Fibroblast of lung (primary cell): ENCODE measurements at regions not wholly inside any gene's neighbourhood (a gene's known extent, or its start where the extent isn't known, plus 50 kb on each side); places are given as distances from the start of the nearest gene placed in this dataset.

Source experiments
- DNase-seq, 2 donors: peaks; one replicate each; pipeline versions ENCODE4 v3.0.0 to v3.0.0-alpha.2; 2010; ENCODE audit warnings: low read depth in 2 of 2
- H2AFZ ChIP-seq: 2 replicates; pipeline ENCODE4 v1.5.1; 2012; ENCODE audit warnings: low read length, control low read depth, inconsistent platforms
- H3K27ac ChIP-seq: 2 replicates; pipeline ENCODE4 v1.5.1; 2011; ENCODE audit warnings: low read length, control low read depth; ENCODE audit not compliant: insufficient read depth
- H3K27me3 ChIP-seq: 2 replicates; pipeline ENCODE4 v1.5.1; 2011; ENCODE audit warnings: mild to moderate bottlenecking, low read length; ENCODE audit not compliant: control insufficient read depth, insufficient read depth
- H3K36me3 ChIP-seq: 2 replicates; pipeline ENCODE4 v1.5.1; 2011; ENCODE audit warnings: low read length; ENCODE audit not compliant: control insufficient read depth, insufficient read depth
- H3K4me1 ChIP-seq: 2 replicates; pipeline ENCODE4 v1.5.1; 2011; ENCODE audit warnings: low read length; ENCODE audit not compliant: control insufficient read depth, insufficient read depth; ENCODE audit errors: extremely low read depth
- H3K4me2 ChIP-seq: 2 replicates; pipeline ENCODE4 v1.5.1; 2011; ENCODE audit warnings: low read length, control low read depth; ENCODE audit not compliant: insufficient read depth; ENCODE audit errors: extremely low read depth
- H3K4me3 ChIP-seq, 4 experiments: fragments of 200-600 bp in 1 of 4; sonication (generic) in 1 of 4; replicated peaks in 1 of 4; 2 replicates each; pipeline ENCODE4 v1.5.1; 2011 to 2016; ENCODE audit warnings: low read length in 4 of 4, low read depth in 3 of 4, mild to moderate bottlenecking in 3 of 4, control low read depth in 2 of 4, inconsistent platforms in 1 of 4, mixed read lengths in 1 of 4; ENCODE audit not compliant: insufficient read depth in 1 of 4; ENCODE audit errors: control extremely low read depth in 1 of 4
- H3K79me2 ChIP-seq: 2 replicates; pipeline ENCODE4 v1.5.1; 2012; ENCODE audit warnings: mild to moderate bottlenecking, low read length, inconsistent platforms; ENCODE audit not compliant: control insufficient read depth, insufficient read depth
- H3K9ac ChIP-seq: 2 replicates; pipeline ENCODE4 v1.5.1; 2011; ENCODE audit warnings: mild to moderate bottlenecking, low read length, control low read depth; ENCODE audit not compliant: insufficient read depth
- H3K9me3 ChIP-seq: 2 replicates; pipeline ENCODE4 v1.5.1; 2012; ENCODE audit warnings: low read depth, low read length; ENCODE audit not compliant: control insufficient read depth, insufficient read depth
- H4K20me1 ChIP-seq: 2 replicates; pipeline ENCODE4 v1.5.1; 2011; ENCODE audit warnings: low read length; ENCODE audit not compliant: control insufficient read depth, insufficient read depth; ENCODE audit errors: extremely low read depth
- CTCF ChIP-seq, 2 donors: IDR thresholded peaks in 1 of 2; conservative IDR thresholded peaks in 1 of 2; 1 replicate in 1 of 2; 2 replicates in 1 of 2; pipeline ENCODE4 v1.5.1; 2011 to 2012; ENCODE audit warnings: low read length in 2 of 2, control low read depth in 1 of 2, inconsistent platforms in 1 of 2, low read depth in 1 of 2, mild to moderate bottlenecking in 1 of 2
- EZH2 ChIP-seq: IDR thresholded peaks from 2 replicates; pipeline ENCODE4 v1.5.1; 2012; ENCODE audit warnings: low read length, control low read depth, mild to moderate bottlenecking; ENCODE audit errors: missing control alignments

GRCh38 chr5:89904442-89904841 is 505.1 kb downstream of the CETN3 start:
- Histone ChIP-seq H3K4me3 (no peak overlapping the region), H4K20me1 (no peaks in the 10 kb centered on the region), H3K9me3 (no peaks in the 10 kb centered on the region), H3K36me3 (no peaks in the 10 kb centered on the region), H3K27me3 (no peaks in the 10 kb centered on the region), H3K4me1 (no peaks in the 10 kb centered on the region), H2AFZ (no peak overlapping the region), H3K9ac (no peak overlapping the region), H3K79me2 (no peaks in the 10 kb centered on the region), H3K27ac (no peak overlapping the region), H3K4me2 (no peak overlapping the region)
- TF ChIP-seq CTCF (conservative IDR thresholded peaks at IDR 0.05 in 1 of 2, IDR thresholded peaks at IDR 0.05 in 1 of 2; ENCODE audit: low read depth in 1 of 2, low read length in 2 of 2) (no peak), EZH2 (no peak)
- no peak for DNase-seq

GRCh38 chr5:89901983-89902382 is 507.6 kb downstream of the CETN3 start:
- Histone ChIP-seq H4K20me1 (no peaks in the 10 kb centered on the region), H3K27me3 (no peaks in the 10 kb centered on the region), H3K79me2 (no peaks in the 10 kb centered on the region), H3K4me2 (no peak overlapping the region), H3K9me3 (no peaks in the 10 kb centered on the region), H3K9ac (no peak overlapping the region), H3K36me3 (no peaks in the 10 kb centered on the region), H3K4me3 (no peak overlapping the region), H2AFZ (no peak overlapping the region), H3K27ac (no peak overlapping the region), H3K4me1 (no peaks in the 10 kb centered on the region)
- DNase-seq = peak in 1 of 2 donors; percentile 1
- TF ChIP-seq EZH2 (no peak), CTCF (conservative IDR thresholded peaks at IDR 0.05 in 1 of 2, IDR thresholded peaks at IDR 0.05 in 1 of 2; ENCODE audit: low read depth in 1 of 2, low read length in 2 of 2) (no peak)

GRCh38 chr5:89901346-89901745 is 508.2 kb downstream of the CETN3 start:
- Histone ChIP-seq H3K4me1 (no peaks in the 10 kb centered on the region), H3K36me3 (no peaks in the 10 kb centered on the region), H3K9ac (no peak overlapping the region), H3K4me3 (no peak overlapping the region), H3K27me3 (no peaks in the 10 kb centered on the region), H3K27ac (no peak overlapping the region), H3K79me2 (no peaks in the 10 kb centered on the region), H3K9me3 (no peaks in the 10 kb centered on the region), H4K20me1 (no peaks in the 10 kb centered on the region), H3K4me2 (no peak overlapping the region), H2AFZ (no peak overlapping the region)
- DNase-seq = no peak
- TF ChIP-seq CTCF (conservative IDR thresholded peaks at IDR 0.05 in 1 of 2, IDR thresholded peaks at IDR 0.05 in 1 of 2; ENCODE audit: low read depth in 1 of 2, low read length in 2 of 2) = no peak
- no peak for TF ChIP-seq EZH2
